ENCODE measurements at regions not wholly inside any gene's neighbourhood (a gene's known extent, or its start where the extent isn't known, plus 50 kb on each side); places are given as distances from the start of the nearest gene placed in this dataset.

DNA sequence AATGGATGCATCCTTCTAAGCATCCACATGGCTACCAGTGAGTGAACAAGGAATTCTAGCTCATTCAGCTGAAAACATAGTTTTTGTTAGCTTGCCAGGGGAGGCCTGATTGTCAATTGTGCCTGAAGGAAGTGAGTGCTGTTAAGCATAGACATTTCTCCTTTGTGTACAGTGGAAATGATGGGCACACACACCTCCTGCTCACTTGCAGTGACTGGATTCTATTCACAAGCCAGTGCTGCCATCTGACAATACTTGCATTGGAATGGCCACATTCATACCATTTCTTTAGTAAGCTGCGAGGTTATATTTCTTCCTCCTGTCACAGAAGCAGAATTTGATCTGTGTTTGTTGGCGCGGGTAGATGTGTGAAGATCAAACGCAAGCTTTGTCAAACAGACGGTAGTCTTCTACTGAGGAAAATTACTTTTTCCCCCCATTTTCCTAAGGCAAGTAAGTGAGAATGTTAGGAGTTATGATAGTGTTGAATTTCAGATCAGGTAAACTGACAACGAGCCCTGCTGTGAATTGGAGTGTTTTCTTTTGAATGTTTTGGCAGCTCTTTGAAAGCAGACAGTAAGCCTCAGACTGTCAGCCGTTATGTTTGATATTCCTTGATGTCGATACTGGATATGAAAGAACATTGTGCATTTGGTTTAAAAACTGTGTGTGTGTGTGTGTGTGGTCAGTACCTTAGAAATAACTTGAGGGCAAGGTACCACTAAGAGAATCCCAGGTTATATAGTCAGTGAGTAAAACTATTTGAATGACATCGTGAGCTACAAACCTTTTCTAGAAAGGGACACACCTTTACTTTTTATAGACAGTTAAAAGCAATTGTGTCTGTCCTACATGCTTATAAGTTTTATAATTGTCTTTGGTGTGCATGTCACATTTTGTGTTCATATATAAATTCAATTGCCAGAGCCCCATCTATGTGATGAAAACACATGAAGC, 84.2 kb upstream of the BMP2 start:
- H3K4me1 ChIP-seq = no peaks in the 10 kb centered on the region
- H3K4me3 ChIP-seq = no peak overlapping the region
- H3K27ac ChIP-seq = no peak overlapping the region
- H3K27me3 ChIP-seq = no peaks in the 10 kb centered on the region
- no peak for ATAC-seq
- intact Hi-C loops (cut with DNase I) = no loop called here
- H3K36me3 ChIP-seq = no peaks in the 10 kb centered on the region
- no peaks in the 10 kb centered on the region for H3K9me3 ChIP-seq
- no peak for DNase-seq
- TF ChIP-seq, protein P1, sequence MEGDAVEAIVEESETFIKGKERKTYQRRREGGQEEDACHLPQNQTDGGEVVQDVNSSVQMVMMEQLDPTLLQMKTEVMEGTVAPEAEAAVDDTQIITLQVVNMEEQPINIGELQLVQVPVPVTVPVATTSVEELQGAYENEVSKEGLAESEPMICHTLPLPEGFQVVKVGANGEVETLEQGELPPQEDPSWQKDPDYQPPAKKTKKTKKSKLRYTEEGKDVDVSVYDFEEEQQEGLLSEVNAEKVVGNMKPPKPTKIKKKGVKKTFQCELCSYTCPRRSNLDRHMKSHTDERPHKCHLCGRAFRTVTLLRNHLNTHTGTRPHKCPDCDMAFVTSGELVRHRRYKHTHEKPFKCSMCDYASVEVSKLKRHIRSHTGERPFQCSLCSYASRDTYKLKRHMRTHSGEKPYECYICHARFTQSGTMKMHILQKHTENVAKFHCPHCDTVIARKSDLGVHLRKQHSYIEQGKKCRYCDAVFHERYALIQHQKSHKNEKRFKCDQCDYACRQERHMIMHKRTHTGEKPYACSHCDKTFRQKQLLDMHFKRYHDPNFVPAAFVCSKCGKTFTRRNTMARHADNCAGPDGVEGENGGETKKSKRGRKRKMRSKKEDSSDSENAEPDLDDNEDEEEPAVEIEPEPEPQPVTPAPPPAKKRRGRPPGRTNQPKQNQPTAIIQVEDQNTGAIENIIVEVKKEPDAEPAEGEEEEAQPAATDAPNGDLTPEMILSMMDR (IDR thresholded peaks at IDR 0.05) = no peak

GRCh38 chr20:6680854-6681253, 86.6 kb upstream of the BMP2 start:
- ATAC-seq = no peak

DNA sequence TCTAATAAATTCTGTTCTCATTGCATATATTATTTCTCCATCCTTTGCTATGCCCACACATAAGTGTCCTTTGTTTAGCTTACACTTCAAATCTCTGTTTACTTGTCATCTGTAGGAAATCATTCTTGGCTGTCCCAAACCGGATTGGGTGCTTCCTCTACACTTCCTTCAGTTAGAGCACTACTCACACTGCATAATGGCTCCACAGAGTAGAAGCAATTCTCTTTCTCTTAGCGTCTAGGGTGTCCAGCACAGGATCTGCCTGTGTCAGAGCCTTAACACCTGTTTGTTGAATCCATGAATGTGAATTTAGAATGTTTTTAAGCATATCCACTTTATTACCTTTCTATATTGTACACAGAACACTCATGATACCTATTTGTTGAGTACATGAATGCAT, 87.0 kb upstream of the BMP2 start:
- Histone ChIP-seq H3K4me1 (no peaks in the 10 kb centered on the region), H3K27ac (no peak overlapping the region)

More at GRCh38 chr20:6680854-6681253, 86.6 kb upstream of the BMP2 start:
- H3K27ac ChIP-seq = no peak overlapping the region
- H3K36me3 ChIP-seq = no peaks in the 10 kb centered on the region
- no peak overlapping the region for H3K4me3 ChIP-seq
- no peaks in the 10 kb centered on the region for H3K9me3 ChIP-seq
- intact Hi-C loops (cut with DNase I) = no loop called here
- no peaks in the 10 kb centered on the region for H3K27me3 ChIP-seq
- TF ChIP-seq, protein P1 (IDR thresholded peaks at IDR 0.05) = no peak
- H3K4me1 ChIP-seq = no peaks in the 10 kb centered on the region
- no peak for DNase-seq

DNA sequence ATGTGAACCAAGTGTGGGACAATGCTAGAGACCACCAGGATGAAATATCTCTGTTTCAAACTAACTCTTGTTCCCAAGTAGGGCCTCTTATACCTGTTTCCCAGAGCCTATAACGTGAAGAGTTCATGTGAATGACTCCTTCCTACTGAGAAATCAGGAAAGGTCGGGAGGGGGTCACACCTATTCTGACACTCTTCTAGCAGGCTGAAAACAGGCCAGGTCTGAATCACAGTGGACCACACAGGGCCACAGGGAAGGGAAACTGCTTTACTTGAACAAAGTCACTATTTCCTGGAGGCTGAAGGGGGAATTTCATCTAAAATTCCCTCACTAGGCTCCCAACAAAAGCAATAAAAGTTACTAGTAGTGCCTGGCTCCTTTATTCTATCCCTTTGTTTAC, 88.4 kb upstream of the BMP2 start:
- Histone ChIP-seq H3K4me1 (no peaks in the 10 kb centered on the region), H3K27me3 (no peaks in the 10 kb centered on the region), H3K4me3 (no peak overlapping the region), H3K9me3 (no peaks in the 10 kb centered on the region), H3K27ac (no peak overlapping the region), H3K36me3 (no peaks in the 10 kb centered on the region)
- intact Hi-C loops (cut with DNase I) = no loop called here
- TF ChIP-seq, protein P1 (IDR thresholded peaks at IDR 0.05) = no peak
- ATAC-seq (no peak), DNase-seq (no peak)

More for the DNA sequence above, 87.0 kb upstream of the BMP2 start:
- intact Hi-C loops (cut with DNase I) = no loop called here
- Histone ChIP-seq H3K27me3 (no peaks in the 10 kb centered on the region), H3K36me3 (no peaks in the 10 kb centered on the region), H3K9me3 (no peaks in the 10 kb centered on the region), H3K4me3 (no peak overlapping the region)
- DNase-seq = no peak
- ATAC-seq = no peak
- TF ChIP-seq, protein P1 (IDR thresholded peaks at IDR 0.05) = no peak

- ATAC-seq (no peak), DNase-seq (no peak)
- H3K27me3 ChIP-seq = no peaks in the 10 kb centered on the region
- H3K4me1 ChIP-seq = no peaks in the 10 kb centered on the region
- H3K36me3 ChIP-seq = no peaks in the 10 kb centered on the region
- H3K27ac ChIP-seq = no peak overlapping the region
- TF ChIP-seq, protein P1 (IDR thresholded peaks at IDR 0.05) = no peak
- H3K9me3 ChIP-seq = no peaks in the 10 kb centered on the region
- intact Hi-C loops (cut with DNase I) = no loop called here
- no peak overlapping the region for H3K4me3 ChIP-seq
Measured at GRCh38 chr20:6678101-6678500, 89.4 kb upstream of the BMP2 start.

All from upper lobe of right lung (tissue), 1 donor.